Upper lobe of left lung (tissue), 6 donors: ENCODE measurements at regions not wholly inside any gene's neighbourhood (a gene's known extent, or its start where the extent isn't known, plus 50 kb on each side); places are given as distances from the start of the nearest gene placed in this dataset.
"Not testable (repeated sequence)": the region's sequence is repeated elsewhere in the genome, so short reads cannot be mapped to it uniquely, and the experiment has no call there.

Source experiments
- ATAC-seq, 2 donors: fragments of 200-7000 bp; cut with Tn5 transposase; one replicate each; pipeline ENCODE4 v1.9.1; 2022; ENCODE audit warnings: mild to moderate bottlenecking in 2 of 2, moderate library complexity in 2 of 2; ENCODE audit not compliant: low FRiP score in 2 of 2
- DNase-seq, 2 donors: peaks; one replicate each; pipeline ENCODE4 v3.0.0-alpha.2; 2019 to 2020
- H3K27ac ChIP-seq, 4 donors: fragments of 200-600 bp; sonication (generic); one replicate each; pipeline ENCODE4 v1.5.1; 2016 to 2019
- H3K27me3 ChIP-seq, 4 donors: fragments of 200-600 bp; sonication (generic); one replicate each; pipeline ENCODE4 v1.5.1; 2017 to 2019
- H3K36me3 ChIP-seq, 4 donors: fragments of 200-600 bp; sonication (generic); one replicate each; pipeline ENCODE4 v1.5.1; 2016 to 2019
- H3K4me1 ChIP-seq, 4 donors: fragments of 200-600 bp; sonication (generic); one replicate each; pipeline ENCODE4 v1.5.1; 2018 to 2019
- H3K4me3 ChIP-seq, 4 donors: fragments of 200-600 bp; sonication (generic); one replicate each; pipeline ENCODE4 v1.5.1; 2017 to 2019; ENCODE audit warnings: mild to moderate bottlenecking in 2 of 4, moderate library complexity in 1 of 4
- H3K9me3 ChIP-seq, 4 donors: fragments of 200-600 bp; sonication (generic); one replicate each; pipeline ENCODE4 v1.5.1; 2018 to 2019
- EP300 ChIP-seq, 4 donors: sonication (generic); formaldehyde crosslinking; IDR thresholded peaks; one replicate each; pipeline ENCODE4 v1.5.1; 2017; ENCODE audit warnings: antibody characterized with exemption in 4 of 4, control low read depth in 2 of 4
- POLR2A ChIP-seq, 4 donors: fragments of 450-650 bp; IDR thresholded peaks; one replicate each; pipeline ENCODE4 v1.5.1; 2016 to 2017; ENCODE audit warnings: antibody characterized with exemption in 4 of 4, mild to moderate bottlenecking in 2 of 4
- POLR2AphosphoS5 ChIP-seq, 2 donors: sonication (generic); formaldehyde crosslinking; IDR thresholded peaks; one replicate each; pipeline ENCODE4 v1.5.1; 2017; ENCODE audit warnings: antibody characterized with exemption in 2 of 2
- WGBS, 2 donors: methylation state at CpG; one replicate each; pipeline ENCODE4 v1.1.5; 2017 to 2018; 5-methylcytosine and 5-hydroxymethylcytosine counted together
- TF ChIP-seq, protein P1 (sequence below), 6 experiments: fragments of 450-650 bp in 4 of 6; fragments of 200-600 bp in 2 of 6; sonication (generic) in 2 of 6; IDR thresholded peaks; one replicate each; pipeline ENCODE4 v1.5.1; 2016 to 2019; ENCODE audit warnings: antibody characterized with exemption in 6 of 6
- donor health status: DM: no; HTN: no; CAD: no; lungs with moderate emphysema.
- donor health status: DM: no; HTN: yes; CAD: no; lungs with severe emphysema.

DNA sequence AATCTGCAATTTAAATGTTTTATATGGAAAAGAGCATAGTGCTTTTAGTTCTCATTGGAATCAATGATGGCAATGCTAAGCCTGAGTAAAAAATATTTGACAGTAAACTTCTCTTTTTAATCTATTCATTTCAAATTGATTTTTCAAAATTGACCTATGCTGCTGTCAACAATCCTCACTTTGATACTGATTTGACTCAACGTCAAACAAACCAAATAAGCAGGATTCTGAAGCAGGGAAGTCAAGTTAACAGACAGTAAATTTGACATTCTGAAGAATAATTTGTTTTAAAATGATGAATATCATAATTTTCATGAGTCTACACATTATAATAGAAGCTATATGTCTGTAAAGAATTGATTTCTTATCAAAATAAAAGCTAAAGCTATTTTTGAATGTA lies 1053.1 kb downstream of the DIPK2A start:
- Histone ChIP-seq H3K4me1 (no peaks in the 10 kb centered on the region), H3K36me3 (no peaks in the 10 kb centered on the region), H3K27ac (no peak overlapping the region), H3K9me3 (no peaks in the 10 kb centered on the region), H3K4me3 (no peak overlapping the region), H3K27me3 (no peaks in the 10 kb centered on the region)
- no peak for TF ChIP-seq EP300 (IDR thresholded peaks at IDR 0.05)
- no peak for TF ChIP-seq POLR2AphosphoS5 (IDR thresholded peaks at IDR 0.05)
- TF ChIP-seq, protein P1, sequence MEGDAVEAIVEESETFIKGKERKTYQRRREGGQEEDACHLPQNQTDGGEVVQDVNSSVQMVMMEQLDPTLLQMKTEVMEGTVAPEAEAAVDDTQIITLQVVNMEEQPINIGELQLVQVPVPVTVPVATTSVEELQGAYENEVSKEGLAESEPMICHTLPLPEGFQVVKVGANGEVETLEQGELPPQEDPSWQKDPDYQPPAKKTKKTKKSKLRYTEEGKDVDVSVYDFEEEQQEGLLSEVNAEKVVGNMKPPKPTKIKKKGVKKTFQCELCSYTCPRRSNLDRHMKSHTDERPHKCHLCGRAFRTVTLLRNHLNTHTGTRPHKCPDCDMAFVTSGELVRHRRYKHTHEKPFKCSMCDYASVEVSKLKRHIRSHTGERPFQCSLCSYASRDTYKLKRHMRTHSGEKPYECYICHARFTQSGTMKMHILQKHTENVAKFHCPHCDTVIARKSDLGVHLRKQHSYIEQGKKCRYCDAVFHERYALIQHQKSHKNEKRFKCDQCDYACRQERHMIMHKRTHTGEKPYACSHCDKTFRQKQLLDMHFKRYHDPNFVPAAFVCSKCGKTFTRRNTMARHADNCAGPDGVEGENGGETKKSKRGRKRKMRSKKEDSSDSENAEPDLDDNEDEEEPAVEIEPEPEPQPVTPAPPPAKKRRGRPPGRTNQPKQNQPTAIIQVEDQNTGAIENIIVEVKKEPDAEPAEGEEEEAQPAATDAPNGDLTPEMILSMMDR (IDR thresholded peaks at IDR 0.05) = no peak
- TF ChIP-seq POLR2A (IDR thresholded peaks at IDR 0.05) = no peak
- DNase-seq (no peak), ATAC-seq (no peak)
- 81 to 82% methylated on average over 1 of the region's 1 CpG for WGBS, 2 donors

DNA sequence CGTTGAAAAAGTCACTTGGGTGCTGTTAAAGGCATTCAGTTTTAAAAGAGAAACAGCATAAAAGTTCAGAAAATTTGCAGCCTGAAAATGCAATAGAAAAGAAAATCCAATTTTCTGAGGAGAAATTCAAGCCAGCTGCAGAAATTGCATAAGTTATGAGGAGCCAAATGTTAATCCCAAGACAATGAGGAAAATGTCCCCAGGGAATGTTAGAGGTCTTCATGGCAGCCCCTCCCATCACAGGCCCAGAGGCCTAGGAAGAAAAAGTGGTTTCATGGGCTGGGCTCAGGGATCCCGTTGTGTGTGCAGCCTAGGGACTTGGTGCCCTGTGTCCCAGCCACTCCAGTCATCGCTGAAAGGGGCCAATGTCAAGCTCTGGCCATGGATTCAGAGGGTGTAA lies 1055.6 kb downstream of the DIPK2A start:
- DNase-seq, ATAC-seq, H3K9me3 ChIP-seq, H3K27me3 ChIP-seq, H3K4me3 ChIP-seq, H3K36me3 ChIP-seq, H3K27ac ChIP-seq, H3K4me1 ChIP-seq: not testable (repeated sequence)
- WGBS, 2 donors = 74 to 78% methylated on average over 3 of the region's 3 CpGs

DNA sequence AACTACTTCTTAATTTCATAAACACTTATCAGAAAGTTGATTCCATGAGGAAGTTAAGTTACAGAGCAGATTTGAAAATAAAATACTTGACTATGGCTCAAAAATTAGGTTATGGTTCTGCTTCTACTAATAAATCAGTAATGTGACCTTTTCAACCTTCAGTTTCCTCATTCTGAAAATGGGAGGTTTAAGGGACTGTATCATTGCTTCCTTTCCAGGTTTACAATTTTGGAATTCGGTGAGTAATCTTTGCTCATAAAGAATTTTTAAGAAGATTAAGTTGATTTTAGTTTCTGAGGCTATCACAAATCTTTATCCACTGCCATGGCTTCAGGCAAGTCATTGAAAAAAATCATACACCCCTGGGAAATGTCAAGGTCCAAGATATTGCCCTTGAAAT lies 1061.2 kb downstream of the DIPK2A start:
- 71 to 80% methylated on average over 1 of the region's 1 CpG for WGBS, 2 donors
- Histone ChIP-seq H3K36me3 (no peaks in the 10 kb centered on the region), H3K27ac (no peak overlapping the region), H3K27me3 (no peaks in the 10 kb centered on the region), H3K9me3 (no peaks in the 10 kb centered on the region), H3K4me3 (no peak overlapping the region), H3K4me1 (no peaks in the 10 kb centered on the region)
- ATAC-seq (no peak), DNase-seq (no peak)
- TF ChIP-seq POLR2A (IDR thresholded peaks at IDR 0.05) = no peak
- no peak for TF ChIP-seq POLR2AphosphoS5 (IDR thresholded peaks at IDR 0.05)
- TF ChIP-seq, protein P1 (IDR thresholded peaks at IDR 0.05) = no peak
- no peak for TF ChIP-seq EP300 (IDR thresholded peaks at IDR 0.05)

DNA sequence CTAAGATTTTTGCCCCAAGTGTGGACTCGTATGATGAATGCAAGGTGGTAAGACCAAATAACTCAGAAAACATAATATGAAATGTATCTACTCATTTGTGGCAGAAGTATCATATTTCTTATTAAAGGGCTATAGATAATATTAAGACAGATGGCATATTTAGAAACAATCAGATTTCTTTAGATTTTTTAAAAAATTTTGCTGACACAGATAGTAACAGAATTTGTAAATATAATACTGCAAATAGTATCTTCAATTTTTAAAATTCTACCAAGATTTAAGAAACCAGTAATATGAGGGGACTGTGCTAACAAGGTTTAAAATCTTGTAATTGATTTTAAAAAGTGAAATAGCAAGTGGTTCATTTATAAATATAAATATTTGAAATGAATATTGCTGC lies 1064.1 kb downstream of the DIPK2A start:
- DNase-seq (no peak), ATAC-seq (no peak)
- Histone ChIP-seq H3K9me3 (no peaks in the 10 kb centered on the region), H3K27me3 (no peaks in the 10 kb centered on the region), H3K36me3 (no peaks in the 10 kb centered on the region), H3K4me1 (no peaks in the 10 kb centered on the region), H3K27ac (no peak overlapping the region), H3K4me3 (no peak overlapping the region)
- TF ChIP-seq POLR2A (IDR thresholded peaks at IDR 0.05) (no peak), EP300 (IDR thresholded peaks at IDR 0.05) (no peak), POLR2AphosphoS5 (IDR thresholded peaks at IDR 0.05) (no peak)
- TF ChIP-seq, protein P1 (IDR thresholded peaks at IDR 0.05) = no peak
- WGBS, 2 donors = 89 to 95% methylated on average over 1 of the region's 1 CpG

DNA sequence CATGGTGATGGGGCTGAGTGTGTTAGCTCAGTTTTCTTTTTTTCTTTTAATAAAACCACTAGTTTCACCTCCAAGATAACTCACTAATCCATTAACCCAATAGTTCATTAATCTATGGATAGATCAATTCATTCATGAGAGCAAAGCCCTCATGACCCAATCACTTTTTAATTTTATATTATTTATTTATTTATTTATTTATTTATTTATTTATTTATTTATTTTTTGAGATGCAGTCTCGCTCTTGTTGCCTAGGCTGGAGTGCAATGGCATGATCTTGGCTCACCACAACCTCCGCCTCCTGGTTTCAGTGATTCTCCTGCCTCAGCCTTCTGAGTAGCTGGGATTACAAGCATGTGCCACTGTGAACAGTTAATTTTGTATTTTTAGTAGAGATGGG lies 1082.4 kb downstream of the DIPK2A start:
- H3K9me3 ChIP-seq, H3K4me3 ChIP-seq, ATAC-seq, H3K27ac ChIP-seq, H3K4me1 ChIP-seq, H3K36me3 ChIP-seq, H3K27me3 ChIP-seq, DNase-seq: not testable (repeated sequence)
- 92 to 94% methylated on average over 2 of the region's 2 CpGs for WGBS, 2 donors

DNA sequence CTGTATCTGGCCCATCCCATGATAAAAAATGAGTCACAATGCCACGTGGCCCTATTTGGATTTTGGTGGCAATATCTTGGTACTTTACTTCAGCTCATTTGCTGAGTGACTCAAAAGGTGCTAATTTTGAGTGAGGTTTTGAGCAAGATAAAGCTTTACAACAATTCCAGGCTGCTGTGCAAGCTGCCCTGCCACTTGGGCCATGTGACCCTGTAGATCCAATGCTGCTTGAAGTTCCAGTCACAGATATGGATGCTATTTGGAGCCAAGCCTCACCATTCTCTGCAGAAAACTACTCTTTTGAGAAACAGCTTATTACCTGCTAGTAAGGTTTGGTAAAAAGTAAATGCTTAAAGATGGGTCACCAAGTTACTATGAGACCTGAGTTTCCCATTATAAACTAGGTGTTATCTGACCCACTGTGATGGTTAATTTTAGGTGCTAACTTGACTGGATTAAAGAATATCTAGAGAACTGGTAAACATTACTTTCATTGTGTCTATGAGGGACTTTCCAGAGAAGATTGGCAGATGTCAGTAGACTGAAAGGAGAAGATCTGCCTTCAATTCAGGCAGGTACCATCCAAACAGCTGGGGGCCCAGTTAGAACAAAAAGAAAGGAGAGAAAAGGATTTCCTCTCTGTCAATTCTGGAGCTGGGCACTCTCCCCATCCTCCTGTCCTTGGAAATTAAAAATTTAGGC lies 1083.9 kb downstream of the DIPK2A start:
- TF ChIP-seq POLR2A (IDR thresholded peaks at IDR 0.05) (no peak), EP300 (IDR thresholded peaks at IDR 0.05) (no peak), POLR2AphosphoS5 (IDR thresholded peaks at IDR 0.05) (no peak)
- TF ChIP-seq, protein P1 (IDR thresholded peaks at IDR 0.05) = no peak
- 83 to 88% methylated on average over 1 of the region's 1 CpG for WGBS, 2 donors
- no peak overlapping the region for H3K4me3 ChIP-seq

More for the DNA sequence above, 1083.9 kb downstream of the DIPK2A start:
- H3K27me3 ChIP-seq = no peaks in the 10 kb centered on the region
- DNase-seq = no peak
- no peaks in the 10 kb centered on the region for H3K4me1 ChIP-seq
- no peaks in the 10 kb centered on the region for H3K9me3 ChIP-seq
- no peak for ATAC-seq
- no peak overlapping the region for H3K27ac ChIP-seq
- no peaks in the 10 kb centered on the region for H3K36me3 ChIP-seq
